C4-2B (cell line): ENCODE measurements at regions not wholly inside any gene's neighbourhood (a gene's known extent, or its start where the extent isn't known, plus 50 kb on each side); places are given as distances from the start of the nearest gene placed in this dataset.

Experiments used
- H3K27ac ChIP-seq: fragments of 450-650 bp; 2 replicates; pipeline ENCODE4 v1.5.1; 2017
- ZFX ChIP-seq: fragments of 450-650 bp; IDR thresholded peaks from 2 replicates; pipeline ENCODE4 v1.6.1; 2017
- TF ChIP-seq, protein P1 (sequence below): fragments of 450-650 bp; conservative IDR thresholded peaks from 2 replicates; pipeline ENCODE4 v1.5.1; 2017; ENCODE audit warnings: mild to moderate bottlenecking

DNA sequence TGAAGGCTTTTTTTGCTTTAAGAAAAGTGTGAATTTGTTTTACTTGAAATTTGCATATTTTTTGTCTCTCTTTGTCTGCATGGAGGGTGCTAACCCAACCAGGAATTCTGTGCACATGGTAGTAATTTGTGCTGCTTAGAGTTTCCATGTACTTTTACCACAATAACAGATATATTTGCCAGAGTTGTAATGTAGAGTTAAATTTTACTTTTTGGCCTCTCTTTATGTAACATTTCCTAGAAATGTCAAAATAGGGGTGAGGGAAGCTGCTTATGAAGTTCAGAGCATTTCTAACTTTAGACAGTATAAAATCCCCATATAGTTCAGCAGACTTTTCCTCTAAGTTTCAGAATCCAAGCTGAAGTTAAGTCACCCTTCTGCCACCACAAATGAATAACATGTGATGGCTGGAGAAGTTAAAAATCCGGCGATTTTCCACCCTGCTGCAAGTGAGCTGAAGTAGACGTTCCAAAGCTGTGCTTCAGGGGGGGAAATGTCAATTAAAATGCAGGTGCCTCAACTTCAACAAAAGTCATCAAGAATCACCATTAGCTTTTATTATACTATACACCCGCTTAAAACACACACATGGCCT lies 385.7 kb upstream of the NR2F2 start:
- TF ChIP-seq ZFX = no peak
- TF ChIP-seq, protein P1, sequence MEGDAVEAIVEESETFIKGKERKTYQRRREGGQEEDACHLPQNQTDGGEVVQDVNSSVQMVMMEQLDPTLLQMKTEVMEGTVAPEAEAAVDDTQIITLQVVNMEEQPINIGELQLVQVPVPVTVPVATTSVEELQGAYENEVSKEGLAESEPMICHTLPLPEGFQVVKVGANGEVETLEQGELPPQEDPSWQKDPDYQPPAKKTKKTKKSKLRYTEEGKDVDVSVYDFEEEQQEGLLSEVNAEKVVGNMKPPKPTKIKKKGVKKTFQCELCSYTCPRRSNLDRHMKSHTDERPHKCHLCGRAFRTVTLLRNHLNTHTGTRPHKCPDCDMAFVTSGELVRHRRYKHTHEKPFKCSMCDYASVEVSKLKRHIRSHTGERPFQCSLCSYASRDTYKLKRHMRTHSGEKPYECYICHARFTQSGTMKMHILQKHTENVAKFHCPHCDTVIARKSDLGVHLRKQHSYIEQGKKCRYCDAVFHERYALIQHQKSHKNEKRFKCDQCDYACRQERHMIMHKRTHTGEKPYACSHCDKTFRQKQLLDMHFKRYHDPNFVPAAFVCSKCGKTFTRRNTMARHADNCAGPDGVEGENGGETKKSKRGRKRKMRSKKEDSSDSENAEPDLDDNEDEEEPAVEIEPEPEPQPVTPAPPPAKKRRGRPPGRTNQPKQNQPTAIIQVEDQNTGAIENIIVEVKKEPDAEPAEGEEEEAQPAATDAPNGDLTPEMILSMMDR = no peak

DNA sequence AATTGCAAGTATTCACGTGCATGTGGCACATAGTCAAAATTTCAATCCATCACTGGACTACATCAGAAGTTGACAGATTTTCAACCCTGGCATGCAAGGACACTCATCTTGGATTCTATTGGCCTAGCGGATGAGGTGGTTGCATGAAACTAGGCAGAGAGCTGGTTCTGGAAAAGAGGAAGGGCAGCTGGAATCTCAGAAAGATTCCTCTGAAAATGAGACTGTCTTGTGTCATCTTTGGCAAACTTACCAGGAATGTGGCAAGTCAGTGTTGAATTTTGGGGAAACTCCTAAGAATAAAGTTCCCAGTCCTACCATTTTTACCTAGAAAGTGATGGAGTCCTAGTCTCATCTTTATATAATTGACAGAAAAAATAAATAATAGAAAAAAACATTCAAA lies 384.3 kb upstream of the NR2F2 start:
- no peak for TF ChIP-seq ZFX
- TF ChIP-seq, protein P1 = no peak
- no peak overlapping the region for H3K27ac ChIP-seq

More for the DNA sequence above, 385.7 kb upstream of the NR2F2 start:
- H3K27ac ChIP-seq = no peak overlapping the region

- no peak overlapping the region for H3K27ac ChIP-seq
- no peak for TF ChIP-seq ZFX
- TF ChIP-seq, protein P1 = no peak
These were observed 383.6 kb upstream of the NR2F2 start for GRCh38 chr15:95946926-95947325.

DNA sequence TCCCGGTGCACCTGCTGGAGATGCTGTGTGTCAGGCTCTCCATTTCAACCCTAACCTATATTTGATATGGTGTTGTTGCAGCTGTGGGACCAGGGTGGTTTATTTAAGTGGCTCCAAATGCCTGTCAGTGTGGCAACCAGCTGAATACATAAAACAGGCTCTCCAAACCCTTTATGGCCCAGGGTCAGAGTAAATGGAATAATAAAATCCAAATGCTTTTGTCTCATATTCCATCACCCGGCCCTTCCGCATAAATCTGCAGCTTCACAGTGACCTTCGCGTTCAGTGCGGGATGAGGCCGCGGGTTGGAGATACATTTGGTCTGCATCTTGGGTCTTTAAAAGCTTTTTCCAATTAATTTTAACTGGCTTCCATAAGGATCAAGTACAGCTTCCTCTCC lies 382.1 kb upstream of the NR2F2 start:
- TF ChIP-seq, protein P1 = no peak
- TF ChIP-seq ZFX = no peak
- H3K27ac ChIP-seq = no peak overlapping the region

DNA sequence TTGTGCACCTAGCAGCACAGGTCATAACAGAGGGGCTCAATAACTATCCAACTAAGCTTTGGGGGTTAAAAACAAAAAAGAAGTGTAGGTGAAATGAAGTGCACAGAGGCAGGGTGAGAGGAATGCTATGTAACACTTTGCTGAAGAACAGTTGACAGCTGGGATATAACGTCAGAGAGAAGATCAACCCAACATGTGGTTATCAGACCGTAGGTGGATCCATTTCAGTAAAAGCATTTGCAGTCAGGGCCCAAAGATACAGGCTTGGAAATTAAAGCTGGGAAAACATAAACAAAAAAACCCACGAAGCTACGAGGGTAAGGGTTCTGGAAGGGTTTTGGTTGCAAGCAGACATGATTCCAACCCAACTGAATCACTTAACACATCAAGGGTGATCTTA lies 377.5 kb upstream of the NR2F2 start:
- TF ChIP-seq, protein P1 = no peak
- no peak for TF ChIP-seq ZFX
- no peak overlapping the region for H3K27ac ChIP-seq

DNA sequence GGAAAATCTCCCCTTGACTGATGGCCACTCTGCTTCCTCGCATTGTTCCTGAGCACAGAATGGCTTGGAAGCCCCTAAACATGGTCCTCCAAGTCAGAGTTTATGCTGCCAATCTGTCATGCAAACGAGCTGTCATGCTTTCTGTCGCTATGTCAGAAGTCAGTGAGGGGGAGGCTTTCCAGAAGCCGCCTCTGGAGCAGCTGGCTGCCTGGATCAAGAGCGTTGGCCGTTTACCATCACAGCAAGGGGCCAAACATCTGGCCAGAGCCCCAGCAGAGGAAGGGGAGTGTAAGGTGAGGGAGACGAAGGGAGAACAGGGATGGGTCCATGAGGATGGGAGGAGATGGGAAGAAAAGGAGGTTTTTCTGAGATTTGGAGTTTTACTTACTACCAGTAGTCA lies 372.6 kb upstream of the NR2F2 start:
- TF ChIP-seq, protein P1 = no peak
- no peak for TF ChIP-seq ZFX
- peak overlapping the region; percentile 39 for H3K27ac ChIP-seq

GRCh38 chr15:95958382-95958781 lies 372.1 kb upstream of the NR2F2 start:
- TF ChIP-seq, protein P1 = no peak
- no peak for TF ChIP-seq ZFX
- H3K27ac ChIP-seq = peak overlapping the region; percentile 39; the same call in 1 of the 2 replicates
